ENCODE measurements at regions not wholly inside any gene's neighbourhood (a gene's known extent, or its start where the extent isn't known, plus 50 kb on each side); places are given as distances from the start of the nearest gene placed in this dataset.
"Not testable (repeated sequence)": the region's sequence is repeated elsewhere in the genome, so short reads cannot be mapped to it uniquely, and the experiment has no call there.

DNA sequence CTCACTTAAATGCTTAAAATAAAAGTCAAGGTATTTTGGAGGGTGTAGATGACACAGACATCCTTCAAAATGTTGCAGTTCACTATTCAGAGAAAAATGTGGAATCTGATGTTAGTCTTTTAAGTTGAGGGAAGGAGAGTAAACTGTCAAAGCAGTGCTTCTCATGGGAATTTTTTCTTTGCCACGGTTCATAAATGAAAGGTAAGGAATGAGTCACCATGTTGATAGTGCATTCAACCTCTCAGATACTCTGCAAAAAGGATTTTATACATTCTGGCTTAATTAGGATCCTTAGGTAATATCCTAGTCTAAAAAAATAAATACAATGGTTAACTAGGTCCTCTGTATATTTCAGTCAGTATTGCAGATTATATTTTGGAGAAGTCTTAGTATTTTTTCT lies 804.3 kb downstream of the TTLL7 start:
- not testable (repeated sequence) for DNase-seq

DNA sequence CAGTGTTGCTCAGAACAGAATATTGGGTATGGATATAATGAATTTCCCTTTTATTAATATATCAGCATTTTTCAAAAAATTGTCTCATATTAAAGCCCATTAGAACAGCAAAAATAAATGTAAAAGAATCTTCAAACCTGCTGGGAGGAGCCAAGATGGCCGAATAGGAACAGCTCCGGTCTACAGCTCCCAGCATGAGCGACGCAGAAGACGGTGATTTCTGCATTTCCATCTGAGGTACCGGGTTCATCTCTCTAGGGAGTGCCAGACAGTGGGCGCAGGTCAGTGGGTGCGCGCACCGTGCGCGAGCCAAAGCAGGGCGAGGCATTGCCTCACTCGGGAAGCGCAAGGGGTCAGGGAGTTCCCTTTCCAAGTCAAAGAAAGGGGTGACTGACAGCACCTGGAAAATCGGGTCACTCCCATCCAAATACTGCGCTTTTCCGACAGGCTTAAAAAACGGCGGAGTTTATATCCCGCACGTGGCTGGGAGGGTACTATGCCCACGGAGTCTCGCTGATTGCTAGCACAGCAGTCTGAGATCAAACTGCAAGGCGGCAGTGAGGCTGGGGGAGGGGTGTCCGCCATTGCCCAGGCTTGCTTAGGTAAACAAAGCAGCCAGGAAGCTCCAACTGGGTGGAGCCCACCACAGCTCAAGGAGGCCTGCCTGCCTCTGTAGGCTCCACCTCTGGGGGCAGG lies 816.8 kb downstream of the TTLL7 start:
- not testable (repeated sequence) for DNase-seq

- DNase-seq = peak; percentile 13
These were observed 818.3 kb downstream of the TTLL7 start for GRCh38 chr1:83180621-83181020.

DNA sequence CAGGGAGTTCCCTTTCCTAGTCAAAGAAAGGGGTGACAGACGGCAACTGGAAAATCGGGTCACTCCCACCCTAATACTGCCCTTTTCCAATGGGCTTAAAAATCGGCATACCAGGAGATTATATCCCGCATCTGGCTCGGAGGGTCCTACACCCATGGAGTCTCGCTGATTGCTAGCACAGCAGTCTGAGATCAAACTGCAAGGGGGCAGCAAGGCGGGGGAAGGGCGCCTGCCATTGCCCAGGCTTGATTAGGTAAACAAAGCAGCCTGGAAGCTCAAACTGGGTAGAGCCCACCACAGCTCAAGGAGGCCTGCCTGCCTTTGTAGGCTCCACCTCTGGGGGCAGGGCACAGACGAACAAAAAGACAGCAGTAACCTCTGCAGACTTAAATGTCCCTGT lies 831.3 kb downstream of the TTLL7 start:
- not testable (repeated sequence) for DNase-seq

GRCh38 chr1:83163879-83164475 lies 835.0 kb downstream of the TTLL7 start:
- peak; percentile 58 for DNase-seq

GRCh38 chr1:83158924-83159323 lies 840.0 kb downstream of the TTLL7 start:
- DNase-seq = not testable (repeated sequence)

GRCh38 chr1:83154306-83154705 lies 844.6 kb downstream of the TTLL7 start:
- not testable (repeated sequence) for DNase-seq

DNA sequence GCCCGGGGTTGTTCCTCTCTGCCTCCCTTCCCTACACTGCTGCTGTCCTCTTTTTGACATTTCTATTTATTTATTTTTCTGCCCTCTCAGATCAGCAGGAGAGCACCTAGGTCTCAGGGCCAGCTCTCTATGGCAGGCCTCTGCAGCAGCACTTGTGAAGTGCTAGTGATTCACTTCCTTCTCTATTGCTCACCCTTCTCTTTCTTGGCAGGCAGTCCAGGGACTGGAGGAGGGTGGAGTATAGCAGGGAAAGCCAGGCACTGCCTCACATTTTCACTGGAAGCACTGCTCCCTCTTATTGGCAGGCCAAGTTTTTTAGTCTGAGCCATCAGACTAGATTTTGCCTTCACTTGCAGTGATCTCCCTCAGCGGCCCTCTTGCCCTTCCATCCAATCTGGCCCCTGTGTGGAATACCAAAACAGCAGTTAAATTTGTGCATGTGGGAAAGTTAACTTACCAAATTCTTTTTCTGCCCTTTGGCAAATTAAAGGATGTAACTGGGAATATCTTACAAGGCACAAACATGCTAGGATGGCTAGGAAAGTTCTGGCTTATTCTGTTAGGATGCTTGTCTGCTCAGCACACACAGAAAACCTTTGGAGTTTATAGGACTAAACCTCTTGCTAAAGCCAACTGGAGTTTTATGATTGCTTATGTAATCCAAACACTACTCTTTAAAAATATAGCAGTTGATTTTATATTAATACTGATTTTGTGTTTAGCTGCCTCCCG lies 847.6 kb downstream of the TTLL7 start:
- not testable (repeated sequence) for DNase-seq

- DNase-seq = not testable (repeated sequence)
These were observed 848.5 kb downstream of the TTLL7 start for GRCh38 chr1:83150479-83150878.

DNA sequence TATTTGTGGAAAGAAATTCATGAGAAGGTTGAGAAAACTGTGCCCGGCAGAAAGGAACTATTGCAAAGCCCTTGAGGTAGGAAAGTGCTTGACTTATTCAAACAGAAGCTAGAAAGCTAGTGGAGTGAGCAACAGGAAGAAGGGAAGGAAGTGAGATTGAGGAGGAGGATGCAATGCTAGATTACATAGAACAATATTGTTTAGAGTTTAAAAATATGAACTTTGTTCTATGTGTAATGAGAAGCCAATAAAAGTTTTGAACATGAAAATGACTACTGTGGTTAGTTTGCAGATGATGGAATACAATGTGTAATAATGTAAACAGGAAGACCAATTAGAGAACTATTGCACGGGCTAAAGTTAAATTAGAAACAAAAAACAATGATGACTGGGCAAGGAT lies 853.1 kb downstream of the TTLL7 start:
- not testable (repeated sequence) for DNase-seq

GRCh38 chr1:83142802-83143201 lies 856.1 kb downstream of the TTLL7 start:
- DNase-seq = not testable (repeated sequence)

GRCh38 chr1:83135524-83136157 lies 863.3 kb downstream of the TTLL7 start:
- DNase-seq = not testable (repeated sequence)

GRCh38 chr1:83134322-83135014 lies 864.5 kb downstream of the TTLL7 start:
- DNase-seq = not testable (repeated sequence)

DNA sequence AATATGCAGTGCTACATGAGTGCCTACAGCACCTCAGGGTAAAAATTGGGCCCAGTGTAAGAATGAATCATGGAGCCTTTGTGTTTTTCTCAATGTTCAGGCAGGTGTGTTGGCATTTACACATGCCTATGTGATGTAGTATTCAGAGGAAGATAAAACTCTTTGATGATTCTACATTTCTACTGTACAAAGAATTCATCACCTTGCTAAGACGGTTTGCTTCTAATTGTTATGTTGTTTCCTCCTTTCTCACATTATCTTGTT lies 867.3 kb downstream of the TTLL7 start:
- DNase-seq = no peak

DNA sequence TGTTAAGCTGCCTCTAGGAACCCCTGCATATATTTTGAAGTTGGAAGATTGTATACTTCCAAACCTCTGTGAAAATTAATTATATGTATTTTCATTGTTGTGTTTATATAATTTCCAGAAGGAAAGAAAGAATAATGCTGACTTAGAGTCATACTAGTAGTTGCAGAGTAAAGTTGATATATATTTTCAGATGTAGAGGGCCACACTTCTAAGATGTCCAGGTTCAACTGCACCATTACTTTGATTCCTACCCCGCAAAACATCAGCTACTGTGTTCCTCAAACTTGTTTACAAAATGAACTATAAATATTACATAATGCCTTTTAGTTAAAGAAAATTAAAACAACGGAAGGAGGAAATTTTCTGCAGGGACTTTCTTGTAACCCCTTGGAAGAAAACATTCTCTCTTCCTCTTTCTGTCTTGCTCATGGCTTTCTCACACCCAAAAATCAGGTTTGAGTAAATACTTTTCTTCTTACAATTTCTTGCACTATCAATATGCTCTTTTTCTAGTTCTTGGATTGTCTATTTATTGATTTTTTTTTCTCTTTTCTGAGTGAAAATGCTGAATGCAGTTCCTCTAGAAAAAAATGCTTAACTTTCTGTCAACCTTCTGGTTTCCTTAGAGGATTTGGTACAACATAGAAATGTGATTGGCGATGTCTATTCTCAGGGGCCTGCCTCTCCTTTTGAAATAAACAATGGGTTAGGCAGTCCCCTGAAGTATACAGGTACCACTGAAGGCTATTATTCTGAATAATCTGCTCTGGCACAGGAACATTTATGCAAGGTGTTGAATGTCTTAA lies 867.8 kb downstream of the TTLL7 start:
- DNase-seq = no peak

DNA sequence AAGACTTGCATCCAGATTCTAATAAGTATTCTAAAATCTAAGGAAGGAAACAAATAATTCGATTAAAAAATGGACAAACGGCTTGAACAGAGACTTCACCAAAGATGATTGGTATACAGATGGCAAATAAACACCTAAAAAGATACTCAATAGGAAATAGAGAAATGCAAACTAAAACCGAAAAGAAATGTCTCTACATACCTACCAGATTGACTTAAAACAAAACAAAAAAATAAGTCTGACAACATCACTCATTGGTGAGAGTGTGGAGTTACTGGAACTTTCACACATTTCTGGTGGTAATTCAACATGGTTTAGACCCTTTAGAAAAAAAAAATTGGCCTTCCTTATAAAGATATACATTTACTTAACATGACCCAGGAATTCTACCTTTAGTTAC lies 869.8 kb downstream of the TTLL7 start:
- DNase-seq = no peak

DNA sequence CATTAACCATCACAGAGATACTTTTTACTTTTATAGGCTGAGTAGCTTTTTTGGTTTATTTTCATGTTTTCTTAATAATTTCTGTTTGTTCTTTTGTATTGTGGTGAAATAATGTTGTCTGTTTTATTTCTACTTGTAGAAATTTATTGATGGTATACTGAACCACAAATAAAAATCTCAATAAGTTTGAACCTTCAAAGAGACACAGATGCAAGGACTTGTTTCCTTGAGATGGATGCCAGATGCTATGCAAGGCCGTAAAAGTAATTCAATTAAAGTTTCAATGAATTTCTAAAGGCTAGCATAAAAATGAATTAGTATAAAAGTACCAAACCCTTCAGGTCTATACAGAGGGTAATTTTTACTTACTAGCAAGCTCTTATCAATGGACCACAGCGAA lies 873.5 kb downstream of the TTLL7 start:
- DNase-seq = no peak

- DNase-seq = no peak
These were observed 875.9 kb downstream of the TTLL7 start for GRCh38 chr1:83123019-83123418.

DNA sequence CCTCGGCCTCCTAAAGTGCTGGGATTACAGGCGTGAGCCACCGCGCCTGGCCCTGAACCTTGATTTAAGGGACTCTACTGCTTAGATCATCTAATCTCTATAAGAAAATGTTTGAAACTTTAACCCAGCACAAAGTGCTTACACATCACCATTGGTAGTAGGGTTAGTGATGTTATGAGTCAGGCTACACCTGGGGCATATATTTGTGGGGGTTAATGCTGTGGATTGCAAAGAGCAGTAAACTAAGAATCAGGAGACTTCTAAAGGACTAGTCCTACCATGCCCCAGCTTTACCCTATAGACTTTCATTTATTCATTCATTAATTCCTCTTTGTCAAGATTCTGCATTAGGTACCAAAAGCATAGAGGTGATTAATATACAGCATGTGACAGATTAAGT lies 880.5 kb downstream of the TTLL7 start:
- no peak for DNase-seq

DNA sequence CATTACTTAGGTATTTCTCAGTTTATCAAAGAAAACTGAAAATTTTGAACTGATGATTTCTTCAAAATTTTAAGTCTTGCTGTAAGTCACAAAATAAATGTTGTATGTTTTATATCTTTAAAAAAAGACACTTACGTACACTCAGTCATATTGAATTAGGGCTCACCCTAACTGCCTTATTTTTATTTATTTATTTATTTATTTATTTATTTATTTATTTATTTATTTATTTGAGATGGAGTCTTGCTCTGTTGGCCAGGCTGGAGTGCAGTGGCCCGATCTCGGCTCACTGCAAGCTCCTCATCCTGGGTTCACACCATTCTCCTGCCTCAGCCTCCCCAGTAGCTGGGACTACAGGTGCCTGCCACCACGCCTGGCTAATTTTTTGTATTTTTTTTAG lies 881.9 kb downstream of the TTLL7 start:
- not testable (repeated sequence) for DNase-seq

GRCh38 chr1:83115785-83116184 lies 883.1 kb downstream of the TTLL7 start:
- no peak for DNase-seq

- DNase-seq = no peak
These were observed 884.6 kb downstream of the TTLL7 start for GRCh38 chr1:83114136-83114834.

All from NCI-H748 treated with DMSO at 0.1 percent for 48 hours (cell line).